ENCODE measurements at regions not wholly inside any gene's neighbourhood (a gene's known extent, or its start where the extent isn't known, plus 50 kb on each side); places are given as distances from the start of the nearest gene placed in this dataset.

GRCh38 chr9:25556540-25556939 is 121.7 kb downstream of the TUSC1 start:
- POLR2A ChIA-PET (ENCODE audit: unreplicated experiment) = no interaction called here
- H3K27me3 ChIP-seq (ENCODE audit: control insufficient read depth, insufficient read depth, low read length) = no peaks in the 10 kb centered on the region
- BruUV-seq (replicated peaks) = no TSS peak
- no peaks in the 10 kb centered on the region for H3K4me1 ChIP-seq (ENCODE audit: control insufficient read depth, insufficient read depth, low read length)
- no peak overlapping the region for H3K4ac ChIP-seq (ENCODE audit: low read depth, low read length)
- H3K36me3 ChIP-seq (ENCODE audit: control insufficient read depth, insufficient read depth, low read length) = no peaks in the 10 kb centered on the region
- H4K8ac ChIP-seq (ENCODE audit: low read depth in 2 of 2, low read length in 2 of 2) = no peak overlapping the region
- no peak overlapping the region for H2BK20ac ChIP-seq (ENCODE audit: low read depth, low read length)
- in situ Hi-C loops (cut with MboI; ENCODE audit: low sequenced_read_pairs) (no loop called here), intact Hi-C loops (cut with micrococcal nuclease) (no loop called here), dilution Hi-C loops (cut with HindIII; ENCODE audit: low sequenced_read_pairs, unreplicated experiment) (no loop called here)
- H3K9ac ChIP-seq (ENCODE audit: low read depth, low read length) = no peak overlapping the region
- H2AK9ac ChIP-seq (replicated peaks; ENCODE audit: low read depth, low read length, poor library complexity) = no peak overlapping the region
- CTCF ChIA-PET = no interaction called here
- no peaks in the 10 kb centered on the region for H4K20me1 ChIP-seq (ENCODE audit: insufficient read depth, low read length)
- H4K91ac ChIP-seq (ENCODE audit: insufficient read depth, low read depth, low read length) = no peak overlapping the region
- no peak for ATAC-seq (ENCODE audit: low read depth)
- no peak overlapping the region for H3K14ac ChIP-seq (replicated peaks; ENCODE audit: low read depth, low read length)
- H3K27ac ChIP-seq (ENCODE audit: insufficient read depth, low read length) = no peak overlapping the region
- H3K4me3 ChIP-seq (ENCODE audit: insufficient read depth, low read depth, low read length) = no peak overlapping the region
- no peak overlapping the region for H2BK120ac ChIP-seq (ENCODE audit: low read depth, low read length)
- no peak overlapping the region for H3K56ac ChIP-seq (ENCODE audit: extremely low read depth, insufficient read depth, low read length)
- DNase-seq = no peak
- no peak overlapping the region for H3K23ac ChIP-seq (ENCODE audit: low read depth, low read length)
- no peaks in the 10 kb centered on the region for H3K9me3 ChIP-seq (ENCODE audit: control insufficient read depth, insufficient read depth, low read length)
- no peak overlapping the region for H2BK15ac ChIP-seq (ENCODE audit: low read depth, low read length)
- H3K9me1 ChIP-seq (ENCODE audit: insufficient read depth, low read length) = no peaks in the 10 kb centered on the region
- no peak overlapping the region for H2BK5ac ChIP-seq (ENCODE audit: low read depth, low read length, poor library complexity, severe bottlenecking)
- no peak overlapping the region for H2AK5ac ChIP-seq (ENCODE audit: low read depth, low read length)
- TF ChIP-seq RFX5 (IDR thresholded peaks at IDR 0.05; ENCODE audit: low read depth, low read length) (no peak), CEBPB (IDR thresholded peaks at IDR 0.05; ENCODE audit: low read depth, low read length) (0 out of 2 replicates have a peak, but pooled peaks have one; percentile 15), MXI1 (IDR thresholded peaks at IDR 0.05; ENCODE audit: borderline replicate concordance, low read depth, low read length) (no peak), RAD21 (IDR thresholded peaks at IDR 0.05; ENCODE audit: low read length) (no peak), POLR2A (IDR thresholded peaks at IDR 0.05; ENCODE audit: low read depth, low read length) (no peak), MAFK (IDR thresholded peaks at IDR 0.05; ENCODE audit: low read depth, low read length) (peak; percentile 89), BHLHE40 (IDR thresholded peaks at IDR 0.05; ENCODE audit: low read depth, low read length) (no peak), NFE2L2 (IDR thresholded peaks at IDR 0.05; ENCODE audit: low read depth, low read length) (no peak), ELK1 (IDR thresholded peaks at IDR 0.05; ENCODE audit: borderline replicate concordance, low read depth, low read length) (no peak), USF2 (IDR thresholded peaks at IDR 0.05; ENCODE audit: low read depth, low read length) (no peak), SMC3 (IDR thresholded peaks at IDR 0.05; ENCODE audit: low read depth, low read length) (no peak), FOS (IDR thresholded peaks at IDR 0.05; ENCODE audit: low read depth, low read length) (no peak), MAZ (IDR thresholded peaks at IDR 0.05; ENCODE audit: borderline replicate concordance, low read depth, low read length) (no peak), CTCF (conservative IDR thresholded peaks at IDR 0.05; ENCODE audit: low read depth, low read length) (no peak), RCOR1 (IDR thresholded peaks at IDR 0.05; ENCODE audit: insufficient replicate concordance, low read length) (no peak), CHD1 (IDR thresholded peaks at IDR 0.05; ENCODE audit: low read depth, low read length) (no peak)
- H4K5ac ChIP-seq (ENCODE audit: low read depth, low read length) = no peak overlapping the region
- 50% methylated on average over 1 of the region's 1 CpG; no CpG with 5 or more reads in 1 of the 2 experiments for WGBS, 2 experiments (ENCODE audit: extremely low coverage in 2 of 2, insufficient read length in 1 of 2)
- no peak overlapping the region for H3K4me2 ChIP-seq (ENCODE audit: low read depth, low read length)
- H3K18ac ChIP-seq (ENCODE audit: low read depth, low read length) = no peak overlapping the region
- H3K79me1 ChIP-seq (ENCODE audit: low read depth in 1 of 2, low read length in 2 of 2) = no peaks in the 10 kb centered on the region
- no peak overlapping the region for H2AFZ ChIP-seq (replicated peaks; ENCODE audit: low read length, poor library complexity)

Data from IMR-90 (cell line).